GM18867 (cell line): ENCODE measurements at regions not wholly inside any gene's neighbourhood (a gene's known extent, or its start where the extent isn't known, plus 50 kb on each side); places are given as distances from the start of the nearest gene placed in this dataset.

Experiments used
- ATAC-seq: cut with Tn5 transposase; IDR thresholded peaks from one replicate; pipeline ENCODE4 v1.9.1; 2021; ENCODE audit warnings: mild to moderate bottlenecking, moderate library complexity; ENCODE audit not compliant: unreplicated experiment

- ATAC-seq = no peak
These were observed 84.3 kb upstream of the ZNF516 start for GRCh38 chr18:76579301-76579695.

DNA sequence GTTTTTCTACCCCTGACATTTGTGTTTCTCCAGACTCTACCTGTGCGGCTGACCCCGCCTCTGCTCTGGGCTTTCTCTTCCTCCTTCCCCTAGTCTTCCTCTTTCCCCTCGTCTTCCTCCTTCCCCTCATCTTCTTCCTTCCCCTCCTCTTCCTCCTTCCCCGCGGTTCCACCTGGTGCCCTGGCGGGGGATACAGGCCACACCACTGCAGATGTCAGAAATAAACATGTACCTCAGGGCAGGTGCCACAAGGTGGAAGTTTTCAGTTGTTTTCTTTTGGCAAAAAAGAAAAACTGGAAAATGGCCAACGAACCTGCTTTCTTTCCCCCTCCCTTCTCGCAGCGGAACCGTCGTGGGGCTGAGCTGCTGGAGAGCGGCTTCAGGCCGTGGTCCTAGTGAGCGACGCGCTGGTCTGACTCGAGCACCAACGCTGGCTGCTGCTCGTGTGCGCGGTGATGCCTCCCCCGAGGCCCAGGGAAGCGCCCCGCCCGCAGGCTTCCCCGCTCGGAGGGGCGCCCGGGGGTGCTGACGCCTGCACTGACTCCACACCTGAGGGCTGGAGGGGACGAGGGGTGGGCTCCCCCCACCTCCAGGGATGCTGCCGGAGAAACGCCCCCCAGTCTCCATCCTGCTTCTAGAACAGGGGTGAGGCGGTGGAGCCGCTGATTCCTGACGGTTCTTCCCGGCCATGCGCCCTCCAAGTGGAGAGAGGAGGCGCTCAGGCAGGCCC is 83.7 kb upstream of the ZNF516 start:
- no peak for ATAC-seq

DNA sequence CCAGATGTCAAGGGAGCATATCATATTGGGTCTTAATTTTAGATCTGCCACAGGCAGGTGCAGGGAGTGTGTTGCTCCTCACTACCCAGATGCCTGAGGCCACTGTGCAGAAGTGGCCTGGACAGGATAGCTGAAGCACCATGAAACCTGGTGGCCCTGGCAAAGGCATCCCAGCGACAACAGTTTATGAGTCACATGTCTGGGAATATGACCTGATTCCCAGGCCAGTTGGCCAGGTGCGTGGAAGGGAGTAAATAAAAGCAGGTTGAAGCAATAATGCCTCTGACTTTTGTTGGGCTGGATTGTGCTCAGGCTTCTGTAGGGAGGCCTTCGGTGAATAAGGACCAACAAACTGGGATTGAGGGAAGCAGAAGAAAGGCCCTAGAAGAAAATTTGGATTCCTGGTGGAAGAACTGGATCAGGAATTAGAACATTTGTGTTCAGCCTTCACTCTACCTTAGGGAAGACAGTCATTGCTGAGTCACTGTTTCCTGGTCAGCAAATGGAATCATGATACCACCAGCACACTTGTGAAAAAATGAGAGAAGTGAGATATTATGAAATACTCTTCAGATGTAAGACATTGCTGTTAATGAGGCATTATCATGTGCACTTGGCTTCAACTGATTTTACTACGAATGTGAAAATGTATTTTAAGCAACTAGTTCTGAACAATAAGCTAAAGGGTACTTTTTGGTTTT is 78.4 kb upstream of the ZNF516 start:
- ATAC-seq = no peak

DNA sequence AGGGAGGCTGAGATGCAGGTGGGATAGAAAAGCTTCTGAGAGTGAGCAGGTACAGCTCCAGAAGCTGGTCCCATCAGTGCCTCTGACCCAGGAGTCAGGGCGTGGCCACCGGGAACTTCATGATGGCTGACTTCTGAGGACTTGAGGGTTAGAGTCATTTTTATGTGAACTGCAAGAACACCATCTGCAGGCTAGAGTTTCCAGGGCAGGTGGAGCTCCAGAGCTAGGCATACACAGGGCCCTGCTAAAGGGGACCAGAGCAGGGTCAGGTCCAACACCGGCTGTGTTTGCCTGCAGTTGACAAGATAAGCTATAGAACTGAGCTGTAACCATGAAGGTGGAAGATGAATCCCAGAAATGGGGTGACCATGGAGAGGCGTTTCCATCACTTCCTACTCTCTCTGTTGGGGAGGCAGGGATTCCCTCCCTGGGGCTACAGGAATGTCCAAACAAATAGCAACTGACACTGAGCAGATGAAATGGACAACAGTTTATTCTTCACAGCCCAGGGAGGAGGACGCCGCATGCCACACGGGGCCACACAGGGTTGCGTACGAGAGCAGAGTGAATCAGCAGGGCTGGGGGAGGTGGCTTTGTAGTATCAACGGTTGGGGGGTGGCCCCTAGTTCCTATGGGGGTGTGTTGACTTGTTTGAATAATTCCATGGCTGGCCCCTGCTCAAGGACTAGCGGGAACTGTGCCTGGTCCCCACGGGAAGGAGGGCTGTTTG is 77.6 kb upstream of the ZNF516 start:
- ATAC-seq = no peak

GRCh38 chr18:76571689-76572088 is 76.6 kb upstream of the ZNF516 start:
- no peak for ATAC-seq

- ATAC-seq = no peak
These were observed 75.8 kb upstream of the ZNF516 start for GRCh38 chr18:76570856-76571255.

- no peak for ATAC-seq
These were observed 74.8 kb upstream of the ZNF516 start for GRCh38 chr18:76569644-76570419.

DNA sequence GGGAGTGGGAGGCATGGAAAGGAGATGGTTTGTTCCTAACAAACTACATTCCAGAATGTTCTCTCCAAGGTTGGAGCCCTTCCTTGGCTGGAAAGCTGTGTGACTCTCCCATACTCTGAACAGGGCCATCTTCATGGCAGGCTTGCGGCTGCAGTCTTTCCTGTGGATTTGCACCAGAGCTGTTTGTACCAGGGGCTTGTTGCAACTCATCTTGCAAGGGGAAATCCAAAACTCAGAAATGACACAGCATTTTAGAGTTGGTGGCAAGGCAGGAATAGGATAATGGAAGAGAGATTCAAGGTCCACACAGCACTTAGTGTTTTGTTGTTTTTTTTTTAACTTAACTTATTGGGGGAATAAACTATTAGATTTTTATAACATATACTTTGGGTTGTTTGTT is 73.7 kb upstream of the ZNF516 start:
- ATAC-seq = no peak

- no peak for ATAC-seq
These were observed 72.9 kb upstream of the ZNF516 start for GRCh38 chr18:76567835-76568445.

DNA sequence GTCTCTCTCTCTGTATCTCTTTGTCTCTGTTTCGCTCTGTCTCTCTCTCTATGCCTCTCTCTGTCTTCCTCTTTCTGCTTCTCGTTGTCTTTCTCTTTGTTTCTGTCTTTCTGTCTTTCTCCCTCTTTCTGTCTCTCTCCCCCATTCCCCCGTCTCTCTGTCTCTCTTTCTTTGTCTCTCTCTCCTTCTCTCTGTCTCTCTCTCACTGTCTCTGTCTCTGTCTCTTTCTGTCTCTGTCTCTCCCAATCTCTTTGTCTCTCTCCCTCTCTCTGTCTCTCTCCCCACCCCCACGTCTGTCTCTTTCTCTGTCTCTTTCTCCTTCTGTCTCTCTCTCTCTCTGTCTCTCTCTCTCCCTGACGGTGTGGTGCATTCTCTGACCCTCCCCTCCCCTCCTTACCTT is 71.9 kb upstream of the ZNF516 start:
- no peak for ATAC-seq

DNA sequence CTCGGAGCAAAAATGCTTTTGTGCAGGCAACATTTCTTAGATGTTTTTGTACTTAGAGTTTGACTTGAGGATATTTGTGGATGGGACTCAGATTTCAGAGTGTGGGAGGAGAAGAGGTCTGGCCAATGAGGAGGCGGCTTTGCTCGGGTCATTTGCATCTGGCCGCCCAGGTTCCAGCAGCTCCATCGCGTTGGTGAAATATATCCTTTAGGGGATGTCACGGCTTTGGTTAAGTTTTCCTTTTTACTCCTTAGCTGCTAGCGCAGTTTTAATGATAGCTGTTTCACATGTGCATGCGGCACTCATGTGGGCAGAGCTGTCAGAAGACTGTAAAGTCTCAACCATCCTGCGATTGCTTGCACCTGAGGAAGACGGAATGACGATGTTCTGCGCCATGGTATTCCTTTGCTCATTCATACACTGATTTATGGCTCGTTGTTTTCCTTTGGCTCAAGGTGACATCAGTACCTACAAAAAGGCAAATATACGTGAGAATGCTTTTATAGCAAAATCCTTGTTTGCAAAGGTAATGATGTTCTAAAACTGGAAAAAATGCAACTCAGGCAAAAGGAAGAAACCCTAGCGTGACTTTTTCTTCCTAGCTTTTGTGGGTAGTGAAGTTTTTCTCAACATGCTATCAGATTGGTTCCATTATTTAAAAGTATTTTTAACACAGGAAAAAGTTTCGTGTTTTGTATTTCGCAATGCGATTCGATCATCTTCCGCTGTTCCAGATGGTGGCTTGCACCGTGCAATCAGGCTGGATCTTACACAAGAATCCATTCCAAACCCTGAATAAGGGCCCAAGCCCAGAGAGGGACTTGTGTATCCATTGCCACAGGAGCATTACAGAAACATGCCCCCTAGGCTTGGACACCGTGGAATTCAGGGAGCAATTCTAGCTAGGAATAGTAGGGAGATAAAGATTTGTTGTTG is 70.5 kb upstream of the ZNF516 start:
- no peak for ATAC-seq

DNA sequence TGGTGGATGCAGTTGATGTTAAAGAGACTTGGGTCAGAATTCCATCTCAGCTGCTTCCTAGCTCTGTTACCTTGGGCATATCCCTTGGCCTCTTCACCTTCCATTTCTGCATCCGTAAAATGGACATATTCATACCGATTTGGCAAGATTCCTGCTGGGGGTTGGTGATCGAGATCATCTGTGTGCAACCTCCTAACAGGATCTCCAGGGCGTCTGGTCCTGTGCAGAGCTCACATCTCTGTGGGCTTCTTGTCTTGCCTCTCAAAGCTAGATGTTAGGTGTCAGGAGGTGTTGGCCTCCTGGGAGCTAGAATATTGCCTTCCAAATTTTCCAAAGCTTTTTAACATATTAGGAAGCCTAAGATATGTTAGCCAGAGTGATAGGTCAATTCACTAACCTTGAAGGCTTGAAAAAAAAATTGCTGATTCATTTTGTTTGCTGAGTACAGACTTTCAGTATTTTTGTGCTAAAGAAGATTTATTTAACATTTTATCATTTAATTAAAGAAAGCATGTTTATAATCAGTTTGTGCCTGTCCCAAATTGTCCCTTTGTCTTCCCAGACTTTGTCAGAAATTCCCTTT is 69.7 kb upstream of the ZNF516 start:
- no peak for ATAC-seq

DNA sequence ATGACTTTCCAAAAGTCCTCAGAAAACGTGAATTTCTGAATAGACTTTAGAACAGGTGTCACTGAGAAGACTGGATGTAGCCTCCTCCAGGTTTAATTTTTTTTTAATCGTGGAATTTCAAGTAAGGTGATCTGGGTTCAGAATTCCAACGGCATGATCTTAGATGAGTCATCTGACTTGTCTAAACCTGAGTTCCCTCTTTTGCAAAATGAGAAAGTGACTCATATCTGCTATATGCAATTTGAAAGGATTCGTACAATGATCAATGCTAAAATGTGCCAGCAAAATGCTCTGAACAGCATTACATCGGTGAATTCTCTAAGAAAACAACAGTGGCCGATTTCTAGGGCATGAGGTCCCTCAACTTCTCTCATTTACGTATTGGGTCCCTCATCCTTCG is 69.1 kb upstream of the ZNF516 start:
- ATAC-seq = no peak

DNA sequence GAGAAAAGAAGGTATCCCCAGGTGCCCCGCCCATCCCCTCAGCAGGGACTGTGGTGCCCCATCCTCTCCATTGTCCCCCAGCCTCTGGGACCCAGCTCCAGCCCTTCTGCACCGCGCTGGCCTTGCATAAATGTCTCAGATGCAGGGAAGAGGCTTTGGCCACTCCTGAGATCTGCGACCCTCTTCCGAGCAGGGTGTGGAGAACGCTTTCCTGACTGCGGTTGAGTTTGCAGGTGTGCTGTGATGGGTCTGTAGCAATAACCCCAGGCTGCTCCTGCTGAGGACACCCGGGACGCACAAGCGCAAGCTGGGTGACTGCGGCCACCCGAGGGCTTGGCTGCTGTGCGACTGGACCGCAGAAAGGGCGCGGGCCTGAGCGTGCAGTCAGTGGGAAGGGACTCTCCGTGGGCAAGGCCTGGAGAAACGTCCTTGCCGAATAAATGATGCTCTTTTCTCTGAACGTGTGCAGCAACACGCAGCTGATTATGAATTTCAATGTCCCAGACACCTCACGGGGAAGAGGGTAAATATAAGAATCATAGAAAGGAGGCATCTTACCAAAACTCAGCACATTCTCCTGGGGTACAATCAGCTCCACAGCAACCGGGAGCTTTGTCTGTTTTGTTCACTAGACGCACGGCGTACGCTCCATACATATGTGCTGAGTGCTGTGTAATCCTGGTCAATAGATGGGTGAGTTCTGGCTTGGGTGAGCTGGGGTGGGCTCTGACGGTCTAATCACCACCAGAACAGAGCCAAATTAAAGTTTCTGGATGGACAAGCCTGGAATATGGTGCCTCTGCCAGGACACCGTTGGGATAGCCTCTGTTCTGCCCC is 67.5 kb upstream of the ZNF516 start:
- no peak for ATAC-seq

- no peak for ATAC-seq
These were observed 64.0 kb upstream of the ZNF516 start for GRCh38 chr18:76558881-76559667.

GRCh38 chr18:76557026-76557575 is 62.1 kb upstream of the ZNF516 start:
- no peak for ATAC-seq

DNA sequence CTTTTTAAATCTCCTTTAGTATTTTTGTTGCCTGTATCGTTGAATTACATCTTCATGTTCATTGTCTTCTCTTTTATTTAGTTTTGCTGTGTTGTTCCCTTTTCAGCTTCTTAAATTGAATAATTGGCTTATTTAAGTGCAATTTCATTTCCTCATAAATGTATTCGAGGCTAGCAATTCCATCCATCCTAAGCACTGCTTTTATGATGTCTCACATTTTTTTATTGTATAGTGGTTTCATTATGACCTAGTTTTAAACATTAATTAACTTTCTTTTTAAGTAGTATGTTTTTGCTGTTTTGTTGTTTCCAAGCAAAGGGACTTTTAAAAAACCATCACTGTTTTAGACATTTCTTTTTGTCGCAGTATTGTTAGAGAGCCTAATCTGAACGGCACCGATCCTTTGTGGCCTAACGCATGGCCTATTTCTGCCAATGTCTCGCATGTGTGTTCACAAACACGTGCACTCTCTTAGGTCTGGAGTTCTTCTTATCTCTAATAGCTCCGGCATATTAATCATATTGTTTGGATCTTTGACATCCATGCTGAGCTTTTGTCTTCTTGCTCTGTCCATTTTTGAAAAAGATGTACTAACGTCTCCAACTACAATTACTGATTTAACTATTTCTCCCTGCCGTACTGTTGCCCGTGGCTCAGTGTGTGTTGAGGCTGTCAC is 59.6 kb upstream of the ZNF516 start:
- no peak for ATAC-seq
